ENCODE measurements at regions not wholly inside any gene's neighbourhood (a gene's known extent, or its start where the extent isn't known, plus 50 kb on each side); places are given as distances from the start of the nearest gene placed in this dataset.

DNA sequence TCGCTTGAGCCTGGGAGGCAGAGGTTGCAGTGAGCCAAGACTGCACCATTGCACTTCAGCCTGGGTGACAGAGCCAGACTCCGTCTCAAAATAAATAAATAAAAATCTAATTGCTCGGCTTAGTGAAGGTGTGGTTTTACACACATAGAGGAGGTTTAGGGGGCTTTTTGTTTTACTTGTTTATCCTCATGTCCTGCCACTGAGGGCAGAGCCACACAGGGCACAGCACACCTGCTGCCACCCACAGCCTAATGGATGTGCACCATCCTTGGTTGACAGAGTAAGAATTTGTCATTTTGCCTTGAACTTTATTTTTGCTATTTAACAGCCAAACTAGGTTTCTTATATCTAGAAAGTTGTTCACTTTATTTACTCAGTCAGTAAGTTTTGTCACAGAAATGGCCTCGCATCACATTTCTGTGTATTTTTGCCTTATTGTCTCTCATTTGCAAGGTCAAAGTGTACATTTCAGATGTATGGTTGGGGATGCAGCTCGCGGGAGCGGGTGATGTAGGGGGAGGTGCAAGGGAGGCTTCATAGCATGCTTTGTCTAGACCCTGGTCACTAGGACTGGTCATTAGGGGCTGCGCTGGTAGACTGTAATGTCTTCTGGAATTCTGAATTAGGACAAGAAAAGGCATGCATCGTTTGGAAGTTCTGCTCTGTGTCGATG lies 67.8 kb upstream of the NAA20 start:
- DNase-seq (ENCODE audit: low read depth, low spot score): no peak

DNA sequence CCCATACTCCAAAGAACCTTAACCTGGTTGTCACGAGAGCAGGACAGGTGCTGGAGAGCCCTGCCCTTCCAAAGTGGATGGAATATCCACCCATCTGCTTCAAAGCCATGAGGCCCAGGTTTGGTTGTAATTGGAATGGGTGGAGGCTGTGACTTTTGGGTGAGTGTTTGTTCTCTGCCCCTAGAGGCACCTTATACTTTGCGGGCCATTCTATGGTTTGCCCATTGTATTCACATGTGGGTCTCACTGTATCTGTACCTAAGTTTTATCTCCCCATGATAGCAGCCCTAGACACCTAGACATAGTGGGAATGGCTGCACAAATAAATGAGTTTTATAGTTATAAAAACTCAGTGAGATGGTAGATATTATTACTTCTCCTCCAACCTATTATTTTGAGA lies 67.1 kb upstream of the NAA20 start:
- no peak for DNase-seq (ENCODE audit: low read depth, low spot score)

GRCh38 chr20:19952392-19952791 lies 64.8 kb upstream of the NAA20 start:
- DNase-seq (ENCODE audit: low read depth, low spot score): no peak

DNA sequence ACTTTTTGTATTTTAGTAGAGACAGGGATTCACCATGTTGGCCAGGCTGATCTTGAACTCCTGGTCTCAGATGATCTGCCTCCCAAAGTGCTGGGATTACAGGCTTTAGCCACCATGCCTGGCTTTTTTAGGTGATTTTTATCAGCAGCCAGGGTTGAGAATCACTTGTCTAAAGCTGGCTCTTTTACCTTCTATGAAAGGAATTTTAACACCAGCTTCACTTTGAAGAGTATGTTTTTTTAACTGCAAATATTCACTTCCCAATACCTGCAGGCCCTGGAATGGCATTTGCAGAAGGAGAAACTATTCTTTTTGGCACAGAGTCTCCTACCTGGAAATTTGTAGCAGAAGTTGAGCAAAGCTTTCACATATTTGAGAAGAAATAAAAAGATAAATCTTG lies 63.6 kb upstream of the NAA20 start:
- no peak for DNase-seq (ENCODE audit: low read depth, low spot score)

- no peak for DNase-seq (ENCODE audit: low read depth, low spot score)
These were observed 60.2 kb upstream of the NAA20 start for GRCh38 chr20:19956976-19957375.

DNA sequence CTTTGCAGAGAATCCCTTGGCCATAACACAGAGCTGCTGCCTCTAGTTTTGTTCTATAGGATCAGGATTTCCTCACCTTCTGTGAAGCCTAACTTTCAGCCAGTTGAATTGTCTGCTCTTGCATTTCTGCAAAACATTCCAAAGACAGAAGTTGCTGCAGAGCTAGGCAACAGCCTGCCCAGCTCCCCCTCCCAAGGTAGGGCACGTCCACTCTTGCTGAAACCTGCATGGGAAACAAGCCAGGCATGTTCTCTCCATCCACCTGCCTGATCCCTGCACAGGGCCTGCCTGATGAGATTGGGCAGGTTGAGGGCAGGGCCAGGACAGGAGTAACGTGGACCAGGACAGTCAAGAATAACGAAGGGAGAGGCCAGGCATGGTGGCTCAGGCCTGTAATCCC lies 58.9 kb upstream of the NAA20 start:
- no peak for DNase-seq (ENCODE audit: low read depth, low spot score)

DNA sequence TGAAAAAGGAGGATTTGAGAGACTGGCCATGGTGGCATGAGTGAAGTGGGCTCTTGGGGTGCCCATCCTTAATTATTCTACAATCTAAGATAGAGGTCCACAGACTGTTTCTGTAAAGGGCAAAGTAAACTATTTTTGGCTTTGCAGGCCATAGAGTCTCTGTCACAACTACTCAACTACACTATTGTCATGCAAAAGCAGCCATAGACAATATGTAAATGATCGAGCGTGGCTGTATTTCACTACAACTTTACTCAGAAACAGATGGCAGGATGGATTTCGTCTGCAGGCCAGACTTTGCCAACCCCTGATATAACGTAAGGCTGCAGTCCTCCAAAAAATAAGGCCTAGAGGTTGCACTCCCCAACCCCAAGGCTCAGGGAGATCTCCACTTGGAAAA lies 58.2 kb upstream of the NAA20 start:
- DNase-seq (ENCODE audit: low read depth, low spot score): no peak

DNA sequence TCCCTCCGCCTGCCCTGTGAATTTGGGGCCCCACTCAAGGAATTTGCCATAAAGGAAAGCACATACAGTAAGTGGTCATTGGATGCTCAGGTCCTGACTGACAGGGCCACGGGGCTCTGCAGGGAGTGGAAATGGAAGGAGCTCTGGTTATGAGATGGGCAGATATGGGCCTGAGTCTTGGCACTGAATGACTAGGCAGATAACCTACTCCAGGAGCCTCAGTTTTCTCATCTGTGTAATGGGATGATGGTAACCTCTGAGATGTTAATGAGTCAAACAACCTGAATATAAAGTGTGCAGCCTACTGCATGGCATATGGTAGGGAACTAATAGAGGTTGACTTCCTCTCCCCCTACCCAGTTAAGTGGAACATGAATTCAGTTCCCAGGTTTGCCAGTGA lies 56.4 kb upstream of the NAA20 start:
- DNase-seq (ENCODE audit: low read depth, low spot score): no peak

DNA sequence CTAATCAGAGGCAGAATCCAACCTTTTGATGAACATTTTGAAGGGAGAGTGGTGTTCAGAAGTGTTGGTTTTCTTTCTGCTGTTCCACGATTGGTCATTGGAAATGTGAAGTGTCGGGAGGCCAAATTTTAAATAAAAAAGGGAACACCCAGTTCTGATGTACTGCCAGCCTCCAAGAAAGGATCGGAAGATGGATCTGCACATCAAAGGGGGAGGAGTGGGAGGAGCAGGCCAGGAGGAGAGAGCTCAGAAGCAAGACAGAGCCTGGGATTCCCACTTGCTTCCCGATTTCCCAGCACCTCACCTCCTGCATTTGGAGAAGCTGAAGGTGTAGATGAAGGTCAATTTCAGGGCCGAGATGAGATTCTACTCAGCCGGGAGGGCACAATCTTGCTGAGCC lies 55.9 kb upstream of the NAA20 start:
- DNase-seq (ENCODE audit: low read depth, low spot score): no peak

DNA sequence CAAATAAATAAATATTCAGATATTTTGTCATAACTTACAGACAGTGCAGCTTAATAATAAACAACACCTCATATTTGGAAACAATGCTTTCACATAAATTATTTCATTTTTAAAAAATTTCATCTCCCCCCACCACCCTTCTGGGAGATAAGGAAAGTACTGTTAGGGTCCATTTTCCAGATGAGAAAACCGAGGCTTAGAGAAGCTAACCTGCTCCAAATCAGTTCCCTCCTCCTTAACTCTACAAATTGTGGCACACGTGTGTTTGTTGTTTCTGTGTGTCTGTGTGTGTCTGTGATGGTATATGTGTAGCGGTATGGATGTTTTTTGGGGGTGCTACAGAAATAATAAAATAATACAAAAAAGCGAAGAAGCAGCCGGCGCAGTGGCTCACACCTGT lies 54.2 kb upstream of the NAA20 start:
- DNase-seq (ENCODE audit: low read depth, low spot score): no peak

DNA sequence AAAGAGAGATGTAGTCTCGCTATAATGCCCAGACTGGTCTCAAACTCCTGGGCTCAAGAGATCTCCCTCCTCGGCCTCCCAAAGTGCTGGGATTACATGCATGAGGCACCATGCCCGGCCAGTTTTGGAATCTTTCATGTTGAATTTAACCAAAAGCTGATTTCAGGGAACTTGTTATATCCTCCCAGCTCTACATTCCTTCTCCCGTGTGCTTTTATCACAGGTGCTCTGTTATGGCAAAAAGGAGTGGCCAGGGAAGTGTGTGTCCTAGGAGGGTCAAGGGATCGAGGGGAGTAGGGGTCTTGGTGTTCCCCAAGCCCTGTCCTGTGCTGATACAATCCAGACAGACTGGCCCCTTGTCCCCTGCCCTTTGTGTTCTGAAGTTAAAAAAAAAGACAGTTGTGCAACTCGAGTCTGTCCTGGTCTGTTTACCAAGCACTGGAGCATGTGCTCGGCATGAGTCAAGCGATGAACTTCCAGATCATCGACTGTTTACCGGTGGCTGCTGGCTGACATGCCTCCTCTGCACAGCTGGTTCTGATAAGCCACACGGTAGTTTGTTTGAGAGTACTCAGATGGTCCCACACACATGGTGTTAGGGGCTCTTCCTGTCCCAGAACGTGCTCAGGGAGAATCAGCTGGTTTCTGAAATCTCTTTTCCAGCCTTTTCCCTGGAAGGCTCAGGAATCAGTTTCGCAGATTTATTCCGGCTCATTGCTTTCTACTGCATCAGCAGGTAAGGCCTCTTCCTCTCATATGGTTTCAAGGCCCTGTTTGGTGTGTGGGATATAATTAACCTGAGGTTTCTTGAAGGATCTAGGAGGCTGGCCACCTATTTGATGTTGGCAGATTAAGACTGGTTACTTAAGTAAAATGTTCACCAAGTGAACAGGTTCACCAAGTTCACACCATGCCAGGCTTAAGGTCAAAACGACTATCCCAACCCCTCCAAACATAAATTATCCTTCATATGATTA lies 52.6 kb upstream of the NAA20 start:
- no peak for DNase-seq (ENCODE audit: low read depth, low spot score)

DNA sequence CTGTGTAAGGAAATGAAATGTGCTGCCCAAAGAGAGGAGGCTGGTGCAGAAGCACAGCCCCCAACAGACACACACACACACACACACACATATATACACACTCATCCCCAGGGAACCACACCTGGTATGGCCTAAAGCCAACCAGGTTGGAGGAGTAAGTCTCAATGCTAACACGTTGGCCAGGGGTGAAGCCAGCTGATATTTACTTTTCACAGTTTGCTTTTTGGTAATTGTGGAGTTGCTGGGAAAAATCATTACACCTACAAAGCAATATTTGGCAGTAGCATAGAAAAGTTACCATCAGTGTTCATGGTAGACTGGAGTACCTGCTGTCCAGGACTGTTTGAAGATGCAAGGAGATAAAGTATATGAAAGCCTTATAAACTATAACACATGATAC lies 50.3 kb upstream of the NAA20 start:
- no peak for DNase-seq (ENCODE audit: low read depth, low spot score)

Data from pulmonary artery endothelial cell (primary cell).